Erythroblast (primary cell): ENCODE measurements at regions not wholly inside any gene's neighbourhood (a gene's known extent, or its start where the extent isn't known, plus 50 kb on each side); places are given as distances from the start of the nearest gene placed in this dataset.

ENCODE experiments used
- DNase-seq, 2 experiments: peaks; one replicate each; lab custom pipeline; 2025; lab: John Stamatoyannopoulos, UW
- GATA1 ChIP-seq: IDR thresholded peaks from 2 replicates; pipeline ENCODE4 v1.6.1; 2011; ENCODE audit warnings: low read depth, mild to moderate bottlenecking, control low read depth, low read length, moderate library complexity
- POLR2A ChIP-seq: IDR thresholded peaks from 2 replicates; pipeline ENCODE4 v1.6.1; 2011; ENCODE audit warnings: mild to moderate bottlenecking, low read length

GRCh38 chr4:12697970-12698369 is 786.2 kb downstream of the RAB28 start:
- no peak for DNase-seq
- TF ChIP-seq POLR2A: no peak
- TF ChIP-seq GATA1: no peak

GRCh38 chr4:12692815-12693214 is 791.3 kb downstream of the RAB28 start:
- DNase-seq: no peak
- TF ChIP-seq POLR2A (no peak), GATA1 (no peak)

GRCh38 chr4:12691168-12691567 is 793.0 kb downstream of the RAB28 start:
- no peak for DNase-seq
- TF ChIP-seq GATA1: no peak
- no peak for TF ChIP-seq POLR2A

- TF ChIP-seq GATA1 (no peak), POLR2A (no peak)
- DNase-seq: no peak
Measured at GRCh38 chr4:12689457-12689856, 794.7 kb downstream of the RAB28 start.

GRCh38 chr4:12679217-12679616 is 804.9 kb downstream of the RAB28 start:
- no peak for DNase-seq
- no peak for TF ChIP-seq GATA1
- no peak for TF ChIP-seq POLR2A

- DNase-seq: no peak
- TF ChIP-seq GATA1: no peak
- no peak for TF ChIP-seq POLR2A
Measured at GRCh38 chr4:12674184-12674583, 810.0 kb downstream of the RAB28 start.

- DNase-seq: no peak
- TF ChIP-seq POLR2A: no peak
- no peak for TF ChIP-seq GATA1
Measured at GRCh38 chr4:12672303-12672702, 811.8 kb downstream of the RAB28 start.

GRCh38 chr4:12658146-12658545 is 826.0 kb downstream of the RAB28 start:
- no peak for TF ChIP-seq POLR2A
- TF ChIP-seq GATA1: no peak
- DNase-seq: no peak

GRCh38 chr4:12651876-12652275 is 832.3 kb downstream of the RAB28 start:
- no peak for DNase-seq
- TF ChIP-seq POLR2A (no peak), GATA1 (no peak)

- DNase-seq: no peak
- TF ChIP-seq GATA1: no peak
- TF ChIP-seq POLR2A: no peak
Measured at GRCh38 chr4:12645732-12646131, 838.4 kb downstream of the RAB28 start.

GRCh38 chr4:12644261-12644660 is 839.9 kb downstream of the RAB28 start:
- no peak for DNase-seq
- TF ChIP-seq POLR2A: no peak
- no peak for TF ChIP-seq GATA1

- no peak for DNase-seq
- no peak for TF ChIP-seq POLR2A
- TF ChIP-seq GATA1: no peak
Measured at GRCh38 chr4:12636191-12636590, 847.9 kb downstream of the RAB28 start.

GRCh38 chr4:12635629-12636028 is 848.5 kb downstream of the RAB28 start:
- no peak for TF ChIP-seq GATA1
- DNase-seq: no peak

- peak; percentile 59 to 78 for DNase-seq
- TF ChIP-seq GATA1 (no peak), POLR2A (no peak)
Measured at GRCh38 chr4:12633053-12633651, 851.0 kb downstream of the RAB28 start.

- no peak for TF ChIP-seq POLR2A
- no peak for TF ChIP-seq GATA1
- no peak for DNase-seq
Measured at GRCh38 chr4:12615822-12616221, 868.3 kb downstream of the RAB28 start.
